Mucosa of stomach (tissue), 1 donor: ENCODE measurements at regions not wholly inside any gene's neighbourhood (a gene's known extent, or its start where the extent isn't known, plus 50 kb on each side); places are given as distances from the start of the nearest gene placed in this dataset.

Source experiments
- H3K27me3 ChIP-seq: one replicate; pipeline ENCODE4 v1.7.0; 2013; ENCODE audit warnings: mild to moderate bottlenecking, low read length; ENCODE audit not compliant: control insufficient read depth, insufficient read depth
- H3K36me3 ChIP-seq: one replicate; pipeline ENCODE4 v1.7.0; 2013; ENCODE audit warnings: low read length; ENCODE audit not compliant: control insufficient read depth, insufficient read depth
- H3K4me1 ChIP-seq: one replicate; pipeline ENCODE4 v1.7.0; 2013; ENCODE audit warnings: mild to moderate bottlenecking, low read length; ENCODE audit not compliant: control insufficient read depth, insufficient read depth
- H3K4me3 ChIP-seq: one replicate; pipeline ENCODE4 v1.7.0; 2013; ENCODE audit warnings: low read length
- H3K9ac ChIP-seq: one replicate; pipeline ENCODE4 v1.7.0; 2013; ENCODE audit warnings: mild to moderate bottlenecking, low read length, moderate library complexity
- H3K9me3 ChIP-seq: one replicate; pipeline ENCODE4 v1.7.0; 2013; ENCODE audit warnings: mild to moderate bottlenecking, low read length, moderate library complexity; ENCODE audit not compliant: control insufficient read depth
- donor health status: Pancreatic carcinoma.

DNA sequence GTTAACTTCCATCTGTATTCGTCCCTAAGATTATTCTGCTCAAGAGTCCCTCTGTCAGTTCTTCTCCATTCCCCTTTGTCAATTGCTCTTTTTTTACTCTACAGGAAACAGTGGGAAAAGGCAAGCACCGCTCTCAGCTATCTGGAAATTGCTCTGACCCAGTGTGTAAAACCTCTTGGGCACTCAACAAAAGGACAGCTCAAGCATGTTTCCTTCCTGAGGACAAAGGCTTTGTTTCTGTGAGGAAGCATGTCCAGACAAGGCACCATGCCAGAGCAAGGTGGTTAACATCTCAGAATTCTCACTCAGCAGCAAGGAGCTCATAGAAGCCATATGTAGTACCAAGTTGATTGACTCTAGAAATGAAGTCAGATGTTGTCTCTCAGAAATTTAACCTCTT is 735.6 kb downstream of the TSN start:
- no peaks in the 10 kb centered on the region for H3K4me1 ChIP-seq
- H3K9ac ChIP-seq = no peak overlapping the region
- no peaks in the 10 kb centered on the region for H3K36me3 ChIP-seq
- H3K27me3 ChIP-seq = no peaks in the 10 kb centered on the region
- no peaks in the 10 kb centered on the region for H3K9me3 ChIP-seq
- no peak overlapping the region for H3K4me3 ChIP-seq

DNA sequence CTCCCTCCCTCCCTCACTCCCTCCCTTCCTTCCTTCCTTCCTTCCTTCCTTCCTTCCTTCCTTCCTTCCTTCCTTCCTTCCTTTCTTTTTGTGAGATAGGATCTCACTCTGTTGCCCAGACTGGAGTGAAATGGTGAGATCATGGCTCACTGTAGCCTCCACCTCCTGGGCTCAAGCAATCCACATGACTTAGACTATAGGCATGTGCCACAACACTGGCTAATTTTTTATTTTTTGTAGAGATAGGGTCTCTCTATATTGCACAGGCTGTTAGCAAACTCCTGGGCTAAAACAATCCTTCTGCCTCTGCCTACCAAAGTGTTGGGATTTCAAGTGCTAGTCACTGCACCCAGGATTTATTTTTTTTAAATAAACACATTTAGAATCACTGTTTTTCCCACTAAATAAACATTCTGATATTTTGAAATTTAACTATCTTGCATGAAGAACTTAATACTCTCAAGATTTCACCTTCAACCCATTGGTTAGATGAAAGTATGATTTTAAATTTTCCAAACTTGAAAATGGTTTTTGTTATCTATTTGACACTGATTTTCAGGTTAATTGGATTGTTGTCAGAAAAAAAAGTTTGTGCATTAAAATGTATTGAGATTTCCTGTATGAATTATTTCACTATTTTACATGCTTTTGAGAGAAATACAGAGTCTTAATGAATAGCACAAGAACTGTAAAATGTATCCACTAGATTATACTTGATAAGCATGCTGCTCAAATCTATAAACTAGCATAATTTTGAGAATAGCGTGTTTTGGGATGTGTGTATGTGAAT is 745.1 kb downstream of the TSN start:
- no peaks in the 10 kb centered on the region for H3K36me3 ChIP-seq
- H3K9ac ChIP-seq = no peak overlapping the region
- no peak overlapping the region for H3K4me3 ChIP-seq
- H3K4me1 ChIP-seq = no peaks in the 10 kb centered on the region
- H3K27me3 ChIP-seq = no peaks in the 10 kb centered on the region
- no peaks in the 10 kb centered on the region for H3K9me3 ChIP-seq

DNA sequence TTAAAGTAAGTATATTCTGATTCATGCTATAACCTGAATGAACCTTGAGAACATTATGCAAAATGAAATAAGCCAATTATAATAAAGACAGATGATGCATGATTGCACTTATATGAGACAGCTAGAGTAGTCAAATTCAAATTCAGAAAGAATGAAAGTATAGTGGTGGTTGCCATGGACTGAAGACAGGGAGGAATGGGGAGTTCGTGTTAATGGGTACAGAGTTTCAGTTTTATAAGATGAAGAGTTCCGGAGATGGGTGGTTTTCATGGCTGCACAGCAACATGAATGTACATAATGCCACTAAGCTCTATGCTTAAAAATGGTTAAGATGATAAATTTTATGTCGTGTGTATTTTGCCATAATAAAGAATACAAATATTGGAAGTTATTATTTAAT is 751.2 kb downstream of the TSN start:
- Histone ChIP-seq H3K27me3 (no peaks in the 10 kb centered on the region), H3K4me1 (no peaks in the 10 kb centered on the region), H3K9me3 (no peaks in the 10 kb centered on the region), H3K4me3 (no peak overlapping the region), H3K9ac (no peak overlapping the region), H3K36me3 (no peaks in the 10 kb centered on the region)

DNA sequence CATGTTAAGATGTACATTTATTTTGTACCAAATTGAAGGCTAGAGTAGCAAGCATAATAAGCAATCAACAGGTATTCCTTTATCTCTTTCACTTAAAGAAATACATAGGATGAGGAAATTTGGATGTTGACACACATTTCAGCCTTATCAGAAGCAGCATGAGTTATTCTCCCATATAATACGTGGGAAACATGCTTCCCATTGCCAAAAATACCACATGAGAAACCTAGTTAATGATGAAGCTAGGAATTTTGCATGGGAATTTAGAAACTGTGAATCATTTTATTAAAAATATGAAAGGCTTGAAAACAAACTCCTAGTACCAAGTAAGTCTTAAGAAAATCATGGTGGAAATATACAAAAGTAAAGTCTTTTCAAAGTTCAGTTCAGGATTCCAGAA is 751.8 kb downstream of the TSN start:
- Histone ChIP-seq H3K9ac (no peak overlapping the region), H3K4me3 (no peak overlapping the region), H3K4me1 (no peaks in the 10 kb centered on the region), H3K27me3 (no peaks in the 10 kb centered on the region), H3K36me3 (no peaks in the 10 kb centered on the region), H3K9me3 (no peaks in the 10 kb centered on the region)

DNA sequence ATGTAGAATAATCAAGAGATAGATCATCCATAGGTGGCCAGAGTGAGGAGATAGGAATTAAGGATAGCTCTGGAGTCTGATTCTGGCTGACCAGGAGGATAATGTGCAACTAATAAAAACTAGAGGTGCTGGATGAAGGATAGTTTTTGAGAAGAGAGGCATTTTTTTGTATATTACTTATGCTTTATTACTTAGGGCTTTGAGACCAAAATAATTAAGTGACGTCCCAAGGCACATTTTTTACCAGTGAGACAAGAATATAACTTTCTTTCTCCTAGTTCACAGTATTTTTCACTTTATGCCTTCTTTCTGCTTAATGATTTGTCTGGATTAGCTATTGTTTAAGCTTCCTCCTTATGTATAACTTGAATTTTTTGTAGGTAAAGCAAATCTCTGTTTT is 756.6 kb downstream of the TSN start:
- H3K9ac ChIP-seq = no peak overlapping the region
- no peaks in the 10 kb centered on the region for H3K4me1 ChIP-seq
- H3K27me3 ChIP-seq = no peaks in the 10 kb centered on the region
- no peaks in the 10 kb centered on the region for H3K9me3 ChIP-seq
- no peak overlapping the region for H3K4me3 ChIP-seq
- no peaks in the 10 kb centered on the region for H3K36me3 ChIP-seq

DNA sequence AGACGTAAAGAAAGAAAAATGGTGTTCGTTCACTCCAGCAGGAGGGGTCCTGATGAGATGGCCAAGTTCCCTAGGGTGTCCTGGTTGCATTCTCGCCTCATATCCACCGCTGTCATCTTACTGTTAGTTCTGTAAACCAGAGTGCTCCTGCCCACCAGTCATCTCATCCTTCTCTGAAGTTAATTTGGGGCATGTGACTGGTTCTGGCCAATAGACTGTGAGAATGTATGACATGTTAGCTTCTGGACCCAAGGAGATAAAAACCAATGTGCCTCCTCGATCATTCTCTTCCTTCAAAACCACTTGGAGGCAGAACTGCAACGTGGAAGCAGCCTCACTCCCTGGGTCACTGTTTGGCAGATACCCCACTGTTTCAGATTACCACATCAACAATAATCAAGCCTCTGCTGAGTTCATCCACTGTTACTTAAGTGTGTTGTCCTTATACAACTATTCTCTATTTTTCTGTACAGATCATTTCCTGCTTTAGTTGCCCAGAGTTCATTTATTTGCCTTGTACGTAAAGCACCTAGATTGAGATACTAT is 759.1 kb downstream of the TSN start:
- H3K9ac ChIP-seq = no peak overlapping the region

DNA sequence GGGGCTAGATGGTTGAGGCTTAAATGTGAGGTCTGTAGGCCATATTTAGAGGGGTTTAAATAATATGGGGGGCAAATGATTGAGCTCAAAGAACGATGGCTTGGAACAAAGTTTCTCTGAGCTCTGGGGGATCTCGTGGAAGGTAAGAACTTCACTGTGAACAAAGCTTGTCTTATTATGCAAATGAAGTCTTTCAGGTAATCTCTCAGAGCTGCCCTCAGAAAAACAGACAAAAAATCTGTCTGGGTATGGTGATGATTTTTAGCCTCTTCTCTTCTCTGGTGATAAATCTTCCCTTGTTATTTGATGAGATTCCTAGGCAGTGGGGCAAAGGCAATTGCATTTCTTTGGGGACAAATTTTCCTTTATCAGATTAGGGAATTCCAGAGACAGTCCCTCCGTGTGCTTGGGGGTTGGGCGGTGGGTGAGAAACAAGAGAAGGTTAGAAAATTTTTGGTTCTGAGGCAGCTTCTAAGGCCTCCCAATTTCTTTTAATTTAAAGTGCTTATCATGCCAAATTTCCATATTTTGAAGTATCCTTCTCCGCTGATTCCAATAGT is 760.4 kb downstream of the TSN start:
- Histone ChIP-seq H3K4me3 (no peak overlapping the region), H3K9ac (no peak overlapping the region), H3K9me3 (no peaks in the 10 kb centered on the region), H3K36me3 (no peaks in the 10 kb centered on the region), H3K27me3 (no peaks in the 10 kb centered on the region), H3K4me1 (no peaks in the 10 kb centered on the region)

More for the DNA sequence above, 759.1 kb downstream of the TSN start:
- H3K4me3 ChIP-seq = no peak overlapping the region
- no peaks in the 10 kb centered on the region for H3K4me1 ChIP-seq
- H3K9me3 ChIP-seq = no peaks in the 10 kb centered on the region
- no peaks in the 10 kb centered on the region for H3K36me3 ChIP-seq
- H3K27me3 ChIP-seq = no peaks in the 10 kb centered on the region

DNA sequence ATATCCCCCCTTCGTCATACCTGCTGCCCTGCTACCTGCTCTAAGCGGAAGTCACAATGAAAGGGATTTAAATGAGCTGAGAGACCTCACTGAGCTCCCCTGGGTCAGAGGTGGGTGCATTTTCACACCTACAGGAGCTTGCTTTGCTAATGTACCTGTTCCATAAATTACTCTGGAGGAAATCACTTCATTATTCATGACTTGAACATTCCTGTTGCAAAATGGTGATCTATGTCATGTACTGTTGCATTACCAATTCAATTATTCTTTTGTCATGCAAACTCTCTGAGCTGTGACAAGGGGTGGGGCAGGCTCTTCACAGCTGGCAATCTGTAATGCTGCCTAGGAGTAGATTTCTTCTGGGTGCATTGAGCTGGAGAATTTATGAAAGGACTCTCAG is 761.3 kb downstream of the TSN start:
- Histone ChIP-seq H3K36me3 (no peaks in the 10 kb centered on the region), H3K9me3 (no peaks in the 10 kb centered on the region), H3K27me3 (no peaks in the 10 kb centered on the region), H3K9ac (no peak overlapping the region), H3K4me1 (no peaks in the 10 kb centered on the region), H3K4me3 (no peak overlapping the region)

DNA sequence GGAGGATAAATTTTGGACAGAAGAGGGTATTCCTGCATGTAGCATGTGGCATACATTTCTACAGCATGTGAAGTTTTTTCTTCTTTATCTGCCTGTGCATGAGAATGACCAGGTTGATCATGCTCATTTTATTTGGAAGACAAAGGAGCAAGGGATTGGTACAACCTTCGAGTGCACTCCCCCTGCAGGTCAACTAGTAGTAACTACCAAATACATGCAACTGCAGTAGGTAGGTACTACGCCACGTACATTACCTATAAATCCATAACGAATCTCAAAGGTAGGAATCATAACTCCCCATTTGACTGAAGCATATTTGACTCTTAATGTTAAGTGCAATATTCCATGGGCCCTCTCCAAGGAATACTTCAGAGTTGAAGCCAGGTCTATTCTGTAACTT is 763.9 kb downstream of the TSN start:
- Histone ChIP-seq H3K9ac (no peak overlapping the region), H3K9me3 (no peaks in the 10 kb centered on the region), H3K4me1 (no peaks in the 10 kb centered on the region), H3K36me3 (no peaks in the 10 kb centered on the region), H3K4me3 (no peak overlapping the region), H3K27me3 (no peaks in the 10 kb centered on the region)

DNA sequence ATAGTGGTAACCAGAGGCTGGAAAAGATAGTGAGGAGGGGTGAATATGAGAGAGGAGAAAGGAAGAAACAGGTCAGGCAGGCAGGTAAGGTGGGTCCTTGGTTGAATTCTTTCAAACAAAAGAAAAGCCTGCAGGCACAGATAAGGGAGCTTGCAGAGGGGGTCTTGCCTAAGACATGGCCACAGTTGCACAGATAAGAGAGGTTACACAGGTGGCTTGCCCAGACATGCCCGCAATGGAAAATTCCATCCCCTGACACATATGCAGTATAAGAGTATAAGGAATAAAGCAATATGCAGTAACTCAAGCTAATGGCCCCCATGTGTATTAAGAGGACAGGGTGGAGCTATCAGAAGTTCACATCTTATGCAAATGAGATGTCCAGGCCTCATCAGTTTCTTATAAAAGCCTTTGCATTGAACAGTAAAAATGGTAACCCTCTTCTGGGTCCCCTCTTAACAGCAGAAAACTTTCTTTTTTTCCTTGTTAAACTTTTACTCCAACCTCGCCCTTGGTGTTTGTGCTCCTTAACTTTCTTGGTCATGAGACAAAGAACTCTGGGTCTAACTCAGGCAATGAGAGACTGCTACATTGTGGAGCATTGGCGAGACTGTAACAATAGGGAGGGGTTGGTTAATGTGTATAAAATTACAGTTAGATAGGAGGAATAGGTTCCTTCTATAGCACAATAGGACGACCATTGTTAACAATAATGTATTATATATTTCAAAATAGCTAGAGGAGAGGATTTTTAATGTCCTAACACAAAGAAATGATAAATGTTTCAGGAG is 764.6 kb downstream of the TSN start:
- no peaks in the 10 kb centered on the region for H3K9me3 ChIP-seq
- no peak overlapping the region for H3K4me3 ChIP-seq
- no peak overlapping the region for H3K9ac ChIP-seq
- no peaks in the 10 kb centered on the region for H3K4me1 ChIP-seq
- H3K27me3 ChIP-seq = no peaks in the 10 kb centered on the region
- H3K36me3 ChIP-seq = no peaks in the 10 kb centered on the region

DNA sequence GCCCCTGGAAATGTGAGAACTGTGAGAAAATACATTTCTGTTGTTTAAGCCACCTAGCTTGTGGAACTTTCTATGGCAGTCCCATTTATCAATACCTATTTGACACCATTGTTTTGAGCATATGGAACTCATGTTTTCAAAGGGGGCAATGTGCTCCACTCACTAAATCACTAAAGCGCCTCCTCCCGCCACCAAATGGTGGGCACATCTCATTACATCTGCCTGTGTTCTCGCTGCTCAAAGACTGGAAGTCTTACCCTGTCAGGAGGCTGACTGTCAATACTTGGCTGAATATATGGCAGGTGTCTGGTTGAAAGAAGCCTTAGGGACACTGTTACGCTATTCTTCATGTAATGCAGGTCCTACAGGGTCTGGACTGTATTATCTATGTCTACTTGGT is 767.7 kb downstream of the TSN start:
- H3K9ac ChIP-seq = no peak overlapping the region
- no peaks in the 10 kb centered on the region for H3K27me3 ChIP-seq
- no peaks in the 10 kb centered on the region for H3K4me1 ChIP-seq
- H3K36me3 ChIP-seq = no peaks in the 10 kb centered on the region
- H3K4me3 ChIP-seq = no peak overlapping the region
- H3K9me3 ChIP-seq = no peaks in the 10 kb centered on the region

DNA sequence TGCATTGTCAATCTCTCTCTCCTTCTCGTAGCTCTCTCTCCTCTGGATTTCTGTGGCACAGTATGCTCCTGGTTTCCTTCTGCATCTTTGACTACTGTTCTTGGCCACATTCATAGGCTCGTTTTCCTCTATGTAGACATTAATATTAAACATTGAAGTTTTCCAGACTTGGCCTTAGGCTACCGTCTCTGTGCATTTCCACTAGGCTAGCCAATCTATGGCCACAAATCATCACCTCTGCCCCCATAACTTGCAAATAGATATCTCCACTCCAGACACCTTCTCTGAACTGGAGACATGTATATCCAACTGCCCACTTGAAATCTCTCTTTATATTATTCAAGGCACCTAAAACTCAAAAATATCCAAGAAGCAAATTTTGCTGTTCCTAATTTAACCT is 768.5 kb downstream of the TSN start:
- Histone ChIP-seq H3K36me3 (no peaks in the 10 kb centered on the region), H3K27me3 (no peaks in the 10 kb centered on the region), H3K4me3 (no peak overlapping the region), H3K9me3 (no peaks in the 10 kb centered on the region), H3K4me1 (no peaks in the 10 kb centered on the region), H3K9ac (no peak overlapping the region)
